ENCODE measurements at regions not wholly inside any gene's neighbourhood (a gene's known extent, or its start where the extent isn't known, plus 50 kb on each side); places are given as distances from the start of the nearest gene placed in this dataset.

DNA sequence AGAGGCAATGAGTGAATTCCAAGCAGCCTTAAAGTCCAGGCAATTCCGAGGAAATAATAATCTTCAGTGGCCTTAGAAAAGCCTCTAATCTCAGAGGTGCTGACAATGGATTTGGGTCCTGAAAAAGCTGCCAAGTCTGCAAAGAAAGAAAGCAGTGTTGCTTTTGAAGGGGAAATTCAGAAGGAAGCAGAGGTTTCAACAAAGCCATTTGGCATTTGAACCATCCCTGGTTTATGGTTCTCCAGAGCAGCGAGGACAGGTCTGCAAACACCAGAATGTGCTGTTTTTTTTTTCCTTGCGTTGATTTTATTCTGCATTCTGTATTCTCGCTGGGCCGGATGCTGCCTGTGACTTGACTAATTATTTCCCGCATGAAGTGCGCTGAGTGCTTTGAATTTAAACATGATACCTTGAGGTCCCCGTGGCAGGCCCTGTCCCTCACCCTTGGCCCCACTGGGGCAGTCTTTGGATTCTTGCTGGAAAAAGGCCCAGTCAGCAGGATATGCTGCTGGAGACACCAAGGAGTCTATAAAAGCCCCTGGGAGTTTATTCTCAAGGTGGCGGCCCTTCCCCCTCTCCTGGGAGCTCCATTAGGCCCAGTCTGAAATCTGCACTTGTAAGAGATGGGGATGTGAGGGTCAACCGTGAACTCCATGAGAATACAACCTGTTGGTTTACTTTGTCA, 338.3 kb downstream of the HAPSTR1 start:
- H3K27ac Mint-ChIP-seq: no peak overlapping the region
- peaks cover 4% of the 10 kb centered on the region; the same call in 1 of the 2 replicates for H3K9me3 Mint-ChIP-seq
- H3K36me3 Mint-ChIP-seq: no peaks in the 10 kb centered on the region
- H3K4me1 Mint-ChIP-seq: peaks cover 14% of the 10 kb centered on the region
- POLR2A ChIA-PET: no interaction called here
- no peak for DNase-seq (ENCODE audit: low spot score)
- TF ChIP-seq MXD4 (CRISPR knock-in tag; IDR thresholded peaks at IDR 0.05; ENCODE audit: borderline replicate concordance) (no peak), JAZF1 (CRISPR knock-in tag; IDR thresholded peaks at IDR 0.05) (no peak)
- TF ChIP-seq, protein P1, sequence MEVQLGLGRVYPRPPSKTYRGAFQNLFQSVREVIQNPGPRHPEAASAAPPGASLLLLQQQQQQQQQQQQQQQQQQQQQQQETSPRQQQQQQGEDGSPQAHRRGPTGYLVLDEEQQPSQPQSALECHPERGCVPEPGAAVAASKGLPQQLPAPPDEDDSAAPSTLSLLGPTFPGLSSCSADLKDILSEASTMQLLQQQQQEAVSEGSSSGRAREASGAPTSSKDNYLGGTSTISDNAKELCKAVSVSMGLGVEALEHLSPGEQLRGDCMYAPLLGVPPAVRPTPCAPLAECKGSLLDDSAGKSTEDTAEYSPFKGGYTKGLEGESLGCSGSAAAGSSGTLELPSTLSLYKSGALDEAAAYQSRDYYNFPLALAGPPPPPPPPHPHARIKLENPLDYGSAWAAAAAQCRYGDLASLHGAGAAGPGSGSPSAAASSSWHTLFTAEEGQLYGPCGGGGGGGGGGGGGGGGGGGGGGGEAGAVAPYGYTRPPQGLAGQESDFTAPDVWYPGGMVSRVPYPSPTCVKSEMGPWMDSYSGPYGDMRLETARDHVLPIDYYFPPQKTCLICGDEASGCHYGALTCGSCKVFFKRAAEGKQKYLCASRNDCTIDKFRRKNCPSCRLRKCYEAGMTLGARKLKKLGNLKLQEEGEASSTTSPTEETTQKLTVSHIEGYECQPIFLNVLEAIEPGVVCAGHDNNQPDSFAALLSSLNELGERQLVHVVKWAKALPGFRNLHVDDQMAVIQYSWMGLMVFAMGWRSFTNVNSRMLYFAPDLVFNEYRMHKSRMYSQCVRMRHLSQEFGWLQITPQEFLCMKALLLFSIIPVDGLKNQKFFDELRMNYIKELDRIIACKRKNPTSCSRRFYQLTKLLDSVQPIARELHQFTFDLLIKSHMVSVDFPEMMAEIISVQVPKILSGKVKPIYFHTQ (CRISPR knock-in tag; IDR thresholded peaks at IDR 0.05): no peak
- TF ChIP-seq, protein P2, sequence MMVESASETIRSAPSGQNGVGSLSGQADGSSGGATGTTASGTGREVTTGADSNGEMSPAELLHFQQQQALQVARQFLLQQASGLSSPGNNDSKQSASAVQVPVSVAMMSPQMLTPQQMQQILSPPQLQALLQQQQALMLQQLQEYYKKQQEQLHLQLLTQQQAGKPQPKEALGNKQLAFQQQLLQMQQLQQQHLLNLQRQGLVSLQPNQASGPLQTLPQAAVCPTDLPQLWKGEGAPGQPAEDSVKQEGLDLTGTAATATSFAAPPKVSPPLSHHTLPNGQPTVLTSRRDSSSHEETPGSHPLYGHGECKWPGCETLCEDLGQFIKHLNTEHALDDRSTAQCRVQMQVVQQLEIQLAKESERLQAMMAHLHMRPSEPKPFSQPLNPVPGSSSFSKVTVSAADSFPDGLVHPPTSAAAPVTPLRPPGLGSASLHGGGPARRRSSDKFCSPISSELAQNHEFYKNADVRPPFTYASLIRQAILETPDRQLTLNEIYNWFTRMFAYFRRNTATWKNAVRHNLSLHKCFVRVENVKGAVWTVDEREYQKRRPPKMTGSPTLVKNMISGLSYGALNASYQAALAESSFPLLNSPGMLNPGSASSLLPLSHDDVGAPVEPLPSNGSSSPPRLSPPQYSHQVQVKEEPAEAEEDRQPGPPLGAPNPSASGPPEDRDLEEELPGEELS (CRISPR knock-in tag; IDR thresholded peaks at IDR 0.05): no peak
- no peak overlapping the region for H3K4me3 Mint-ChIP-seq
- H3K27me3 Mint-ChIP-seq (ENCODE audit: low read depth): peaks cover 2% of the 10 kb centered on the region; the same call in 1 of the 2 replicates
- no peak for ATAC-seq
- CTCF ChIA-PET: no interaction called here

DNA sequence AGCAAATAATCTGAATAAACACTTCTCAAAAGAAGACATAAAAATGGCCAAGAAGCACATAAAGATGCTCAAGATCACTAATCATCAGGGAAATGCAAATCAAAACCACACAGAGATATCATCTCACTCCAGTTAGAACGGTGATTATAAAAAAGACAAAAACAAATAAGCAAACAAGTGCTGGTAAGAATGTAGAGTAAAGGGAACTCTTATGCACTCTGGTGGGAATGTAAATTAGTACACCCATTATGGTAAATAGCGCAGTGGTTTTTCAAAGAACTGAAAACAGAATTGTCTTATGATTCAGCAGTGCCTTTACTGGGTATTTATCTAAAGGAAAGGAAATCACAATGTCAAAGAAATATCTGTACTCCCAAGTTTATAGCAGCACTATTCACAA, 343.2 kb downstream of the HAPSTR1 start:
- Mint-ChIP-seq H3K27ac (no peak overlapping the region), H3K9me3 (peaks cover 25% of the 10 kb centered on the region), H3K27me3 (ENCODE audit: low read depth) (no peaks in the 10 kb centered on the region), H3K4me3 (no peak overlapping the region), H3K36me3 (peaks cover 11% of the 10 kb centered on the region), H3K4me1 (peaks cover 12% of the 10 kb centered on the region)
- POLR2A ChIA-PET: no interaction called here
- CTCF ChIA-PET: no interaction called here
- TF ChIP-seq RORB (CRISPR knock-in tag; IDR thresholded peaks at IDR 0.05): no peak
- no peak for TF ChIP-seq ZNF423 (CRISPR knock-in tag; IDR thresholded peaks at IDR 0.05)
- TF ChIP-seq, protein P3, sequence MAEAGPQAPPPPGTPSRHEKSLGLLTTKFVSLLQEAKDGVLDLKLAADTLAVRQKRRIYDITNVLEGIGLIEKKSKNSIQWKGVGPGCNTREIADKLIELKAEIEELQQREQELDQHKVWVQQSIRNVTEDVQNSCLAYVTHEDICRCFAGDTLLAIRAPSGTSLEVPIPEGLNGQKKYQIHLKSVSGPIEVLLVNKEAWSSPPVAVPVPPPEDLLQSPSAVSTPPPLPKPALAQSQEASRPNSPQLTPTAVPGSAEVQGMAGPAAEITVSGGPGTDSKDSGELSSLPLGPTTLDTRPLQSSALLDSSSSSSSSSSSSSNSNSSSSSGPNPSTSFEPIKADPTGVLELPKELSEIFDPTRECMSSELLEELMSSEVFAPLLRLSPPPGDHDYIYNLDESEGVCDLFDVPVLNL (CRISPR knock-in tag; IDR thresholded peaks at IDR 0.05; ENCODE audit: borderline replicate concordance, low read depth): no peak
- TF ChIP-seq, protein P4, sequence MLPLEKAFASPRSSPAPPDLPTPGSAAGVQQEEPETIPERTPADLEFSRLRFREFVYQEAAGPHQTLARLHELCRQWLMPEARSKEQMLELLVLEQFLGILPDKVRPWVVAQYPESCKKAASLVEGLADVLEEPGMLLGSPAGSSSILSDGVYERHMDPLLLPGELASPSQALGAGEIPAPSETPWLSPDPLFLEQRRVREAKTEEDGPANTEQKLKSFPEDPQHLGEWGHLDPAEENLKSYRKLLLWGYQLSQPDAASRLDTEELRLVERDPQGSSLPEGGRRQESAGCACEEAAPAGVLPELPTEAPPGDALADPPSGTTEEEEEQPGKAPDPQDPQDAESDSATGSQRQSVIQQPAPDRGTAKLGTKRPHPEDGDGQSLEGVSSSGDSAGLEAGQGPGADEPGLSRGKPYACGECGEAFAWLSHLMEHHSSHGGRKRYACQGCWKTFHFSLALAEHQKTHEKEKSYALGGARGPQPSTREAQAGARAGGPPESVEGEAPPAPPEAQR (CRISPR knock-in tag; IDR thresholded peaks at IDR 0.05): no peak
- ATAC-seq (no peak), DNase-seq (ENCODE audit: low spot score) (no peak)

DNA sequence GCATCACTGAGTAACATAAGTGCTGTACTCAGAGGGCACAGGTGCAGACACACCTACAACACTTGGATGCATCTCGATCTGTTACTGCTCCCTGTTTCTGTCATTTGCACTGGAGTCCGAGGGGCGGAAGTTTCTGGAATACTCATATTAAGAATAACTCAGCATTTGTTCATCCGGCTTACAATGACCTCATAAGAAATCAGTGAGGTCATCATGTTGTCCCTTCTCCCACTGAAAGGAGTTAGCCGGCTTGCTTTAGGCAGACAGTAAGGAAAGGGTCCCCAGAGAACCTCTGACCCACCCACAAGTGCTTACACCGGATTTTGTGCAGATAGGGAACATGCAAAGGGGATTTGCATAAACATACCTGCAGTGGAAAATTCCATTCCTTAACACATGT, 344.7 kb downstream of the HAPSTR1 start:
- H3K36me3 Mint-ChIP-seq: peaks cover 11% of the 10 kb centered on the region
- H3K4me3 Mint-ChIP-seq: no peak overlapping the region
- ChIA-PET CTCF (no interaction called here), POLR2A (interaction anchor here (0.6 kb wide), 1 partner anchor 70 kb away, joined by 4 read pairs; no protein-coding TSS in a partner anchor)
- peaks cover 9% of the 10 kb centered on the region for H3K4me1 Mint-ChIP-seq
- DNase-seq (ENCODE audit: low spot score) (no peak), ATAC-seq (no peak)
- H3K27me3 Mint-ChIP-seq (ENCODE audit: low read depth): no peaks in the 10 kb centered on the region
- peaks cover 25% of the 10 kb centered on the region for H3K9me3 Mint-ChIP-seq
- H3K27ac Mint-ChIP-seq: no peak overlapping the region
- TF ChIP-seq TEAD1 (CRISPR knock-in tag; IDR thresholded peaks at IDR 0.05) (no peak), CREB1 (CRISPR knock-in tag; IDR thresholded peaks at IDR 0.05) (no peak), RELA (CRISPR knock-in tag; IDR thresholded peaks at IDR 0.05; ENCODE audit: borderline replicate concordance) (no peak), GABPB1 (CRISPR knock-in tag; IDR thresholded peaks at IDR 0.05) (no peak), NR3C1 (CRISPR knock-in tag; conservative IDR thresholded peaks at IDR 0.05; ENCODE audit: low read depth) (no peak), KAT7 (CRISPR knock-in tag; IDR thresholded peaks at IDR 0.05; ENCODE audit: borderline replicate concordance) (no peak), ZNF671 (CRISPR knock-in tag; IDR thresholded peaks at IDR 0.05) (no peak), FOXP1 (CRISPR knock-in tag; IDR thresholded peaks at IDR 0.05; ENCODE audit: borderline replicate concordance) (no peak)
- TF ChIP-seq, protein P5, sequence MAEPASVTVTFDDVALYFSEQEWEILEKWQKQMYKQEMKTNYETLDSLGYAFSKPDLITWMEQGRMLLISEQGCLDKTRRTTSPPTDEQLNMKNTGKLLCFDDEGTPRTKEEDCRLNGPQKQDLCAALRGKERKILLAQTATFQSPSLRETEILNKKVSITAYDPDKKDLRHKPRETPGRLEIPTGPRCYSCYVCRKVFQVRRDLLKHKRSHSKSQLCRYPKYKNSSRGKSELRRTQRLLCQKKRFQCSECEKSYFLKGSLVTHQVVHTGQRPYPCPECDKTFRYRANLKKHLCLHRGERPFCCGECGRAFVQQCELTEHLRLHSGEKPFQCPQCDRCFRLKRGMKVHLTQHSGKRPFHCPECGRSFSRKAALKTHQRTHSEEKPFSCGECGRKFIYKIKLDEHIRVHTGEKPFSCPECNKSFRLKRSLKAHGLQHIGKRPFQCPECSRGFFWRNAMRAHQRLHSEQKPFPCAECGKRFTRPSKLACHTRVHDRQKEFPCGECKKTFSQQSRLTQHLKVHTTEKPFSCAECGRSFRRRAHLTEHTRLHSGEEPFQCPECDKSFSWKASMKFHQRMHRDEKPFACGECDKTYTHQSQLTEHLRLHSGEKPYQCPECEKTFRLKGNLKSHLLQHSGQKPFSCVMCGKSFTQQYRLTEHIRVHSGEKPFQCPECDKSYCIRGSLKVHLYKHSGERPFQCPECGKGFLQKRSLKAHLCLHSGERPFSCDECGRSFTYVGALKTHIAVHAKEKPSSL (CRISPR knock-in tag; conservative IDR thresholded peaks at IDR 0.05): no peak
- TF ChIP-seq, protein P6, sequence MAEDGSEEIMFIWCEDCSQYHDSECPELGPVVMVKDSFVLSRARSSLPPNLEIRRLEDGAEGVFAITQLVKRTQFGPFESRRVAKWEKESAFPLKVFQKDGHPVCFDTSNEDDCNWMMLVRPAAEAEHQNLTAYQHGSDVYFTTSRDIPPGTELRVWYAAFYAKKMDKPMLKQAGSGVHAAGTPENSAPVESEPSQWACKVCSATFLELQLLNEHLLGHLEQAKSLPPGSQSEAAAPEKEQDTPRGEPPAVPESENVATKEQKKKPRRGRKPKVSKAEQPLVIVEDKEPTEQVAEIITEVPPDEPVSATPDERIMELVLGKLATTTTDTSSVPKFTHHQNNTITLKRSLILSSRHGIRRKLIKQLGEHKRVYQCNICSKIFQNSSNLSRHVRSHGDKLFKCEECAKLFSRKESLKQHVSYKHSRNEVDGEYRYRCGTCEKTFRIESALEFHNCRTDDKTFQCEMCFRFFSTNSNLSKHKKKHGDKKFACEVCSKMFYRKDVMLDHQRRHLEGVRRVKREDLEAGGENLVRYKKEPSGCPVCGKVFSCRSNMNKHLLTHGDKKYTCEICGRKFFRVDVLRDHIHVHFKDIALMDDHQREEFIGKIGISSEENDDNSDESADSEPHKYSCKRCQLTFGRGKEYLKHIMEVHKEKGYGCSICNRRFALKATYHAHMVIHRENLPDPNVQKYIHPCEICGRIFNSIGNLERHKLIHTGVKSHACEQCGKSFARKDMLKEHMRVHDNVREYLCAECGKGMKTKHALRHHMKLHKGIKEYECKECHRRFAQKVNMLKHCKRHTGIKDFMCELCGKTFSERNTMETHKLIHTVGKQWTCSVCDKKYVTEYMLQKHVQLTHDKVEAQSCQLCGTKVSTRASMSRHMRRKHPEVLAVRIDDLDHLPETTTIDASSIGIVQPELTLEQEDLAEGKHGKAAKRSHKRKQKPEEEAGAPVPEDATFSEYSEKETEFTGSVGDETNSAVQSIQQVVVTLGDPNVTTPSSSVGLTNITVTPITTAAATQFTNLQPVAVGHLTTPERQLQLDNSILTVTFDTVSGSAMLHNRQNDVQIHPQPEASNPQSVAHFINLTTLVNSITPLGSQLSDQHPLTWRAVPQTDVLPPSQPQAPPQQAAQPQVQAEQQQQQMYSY (CRISPR knock-in tag; IDR thresholded peaks at IDR 0.05): no peak

All from WTC11 (cell line).